HCT116 (cell line): ENCODE measurements at regions not wholly inside any gene's neighbourhood (a gene's known extent, or its start where the extent isn't known, plus 50 kb on each side); places are given as distances from the start of the nearest gene placed in this dataset.

Experiments used
- ATAC-seq: fragments of 200-7000 bp; cut with Tn5 transposase; 2 replicates; pipeline ENCODE4 v1.9.1; 2020; ENCODE audit warnings: mild to moderate bottlenecking, moderate library complexity
- BruUV-seq: library from RNA; stranded (reverse); fragments of 400-500 nt; replicated peaks from 2 replicates; lab custom pipeline; 2021; lab: Mats Ljungman, UMichigan
- CTCF ChIA-PET: fragments of 300-600 bp; sonication (Branson Sonifier 250); formaldehyde crosslinking; loops from one replicate; lab custom pipeline; 2021; ENCODE audit warnings: antibody characterized with exemption; lab: Charles Lee
- POLR2A ChIA-PET: fragments of 300-600, 350-600 bp; sonication (Branson Sonifier 250); formaldehyde crosslinking; loops from one replicate; lab custom pipeline; 2021; ENCODE audit warnings: antibody characterized with exemption; lab: Charles Lee
- RAD21 ChIA-PET, 2 experiments: fragments of 300-600 bp; sonication (Branson Sonifier 250); formaldehyde crosslinking; loops; one replicate each; lab custom pipeline; 2023; ENCODE audit warnings: low total read pairs in 2 of 2; ENCODE audit not compliant: uncharacterized antibody in 2 of 2, unreplicated experiment in 2 of 2, low non-redundant PET in 1 of 2; lab: Charles Lee
- DNase-seq: peaks from one replicate; pipeline ENCODE4 v3.0.0-alpha.2; 2010; ENCODE audit warnings: low read depth, low spot score
- H2AFZ ChIP-seq: fragments of 200-600 bp; shearing (Covaris generic), sonication (generic); 2 replicates; pipeline ENCODE4 v1.6.1; 2017; ENCODE audit warnings: low read depth, mixed run types, mixed read lengths, antibody characterized with exemption, low read length; ENCODE audit not compliant: poor library complexity, severe bottlenecking
- H3K27ac ChIP-seq: 2 replicates; pipeline ENCODE4 v1.5.1; 2012; ENCODE audit warnings: low read depth, low read length
- H3K27me3 ChIP-seq: fragments of 200-600 bp; sonication (generic); 2 replicates; pipeline ENCODE4 v1.6.1; 2016; ENCODE audit warnings: mixed run types, low read length, mixed read lengths; ENCODE audit not compliant: insufficient read depth
- H3K36me3 ChIP-seq, 2 experiments: fragments of 200-500 bp in 1 of 2; fragments of 200-600 bp in 1 of 2; sonication (Bioruptor generic) in 1 of 2; sonication (generic) in 1 of 2; 2 replicates each; pipeline versions ENCODE4 v1.5.1 to v1.6.1; 2014 to 2016; ENCODE audit warnings: low read length in 2 of 2, inconsistent platforms in 1 of 2, mixed read lengths in 1 of 2, mixed run types in 1 of 2; ENCODE audit not compliant: insufficient read depth in 2 of 2, control insufficient read depth in 1 of 2
- H3K4me1 ChIP-seq, 2 experiments: fragments of 200-600 bp in 1 of 2; sonication (generic) in 1 of 2; 2 replicates each; pipeline versions ENCODE4 v1.5.1 to v1.6.1; 2012 to 2017; ENCODE audit warnings: low read length in 2 of 2, inconsistent platforms in 1 of 2, mild to moderate bottlenecking in 1 of 2, mixed read lengths in 1 of 2, mixed run types in 1 of 2, moderate library complexity in 1 of 2; ENCODE audit not compliant: insufficient read depth in 2 of 2, control insufficient read depth in 1 of 2
- H3K4me2 ChIP-seq: fragments of 200-600 bp; sonication (generic); 2 replicates; pipeline ENCODE4 v1.6.1; 2017; ENCODE audit warnings: mixed run types, low read length, mixed read lengths
- H3K4me3 ChIP-seq, 2 experiments: fragments of 200-600 bp in 1 of 2; sonication (generic) in 1 of 2; replicated peaks in 1 of 2; 2 replicates each; pipeline ENCODE4 v1.5.1; 2011 to 2016; ENCODE audit warnings: low read length in 2 of 2, control low read depth in 1 of 2, low read depth in 1 of 2, mild to moderate bottlenecking in 1 of 2, mixed read lengths in 1 of 2, mixed run types in 1 of 2
- H3K79me2 ChIP-seq: fragments of 200-600 bp; sonication (generic); 2 replicates; pipeline ENCODE4 v1.6.1; 2017; ENCODE audit warnings: mild to moderate bottlenecking, mixed run types, low read length, moderate library complexity, mixed read lengths; ENCODE audit not compliant: insufficient read depth
- H3K9ac ChIP-seq: fragments of 200-600 bp; sonication (generic); 2 replicates; pipeline ENCODE4 v1.6.1; 2016; ENCODE audit warnings: low read length, mixed read lengths
- H3K9me2 ChIP-seq: fragments of 200-600 bp; sonication (generic), shearing (Covaris generic); 2 replicates; pipeline ENCODE4 v1.6.1; 2017; ENCODE audit warnings: mixed run types, mild to moderate bottlenecking, moderate library complexity; ENCODE audit not compliant: insufficient read depth
- H3K9me3 ChIP-seq, 2 experiments: fragments of 200-500 bp in 1 of 2; fragments of 200-600 bp in 1 of 2; sonication (Bioruptor generic) in 1 of 2; sonication (generic) in 1 of 2; 2 replicates each; pipeline ENCODE4 v1.6.1; 2014 to 2017; ENCODE audit warnings: low read length in 2 of 2, mixed read lengths in 2 of 2, inconsistent platforms in 1 of 2, low read depth in 1 of 2, mild to moderate bottlenecking in 1 of 2, mixed run types in 1 of 2, moderate library complexity in 1 of 2; ENCODE audit not compliant: control insufficient read depth in 1 of 2, insufficient read depth in 1 of 2
- H4K20me1 ChIP-seq: fragments of 200-600 bp; sonication (generic), shearing (Covaris generic); 2 replicates; pipeline ENCODE4 v1.6.1; 2017; ENCODE audit warnings: mixed run types, mild to moderate bottlenecking, moderate library complexity; ENCODE audit not compliant: insufficient read depth
- CBX3 ChIP-seq: IDR thresholded peaks from 2 replicates; pipeline ENCODE4 v1.6.1; 2012; ENCODE audit warnings: low read depth
- EGR1 ChIP-seq: IDR thresholded peaks from 2 replicates; pipeline ENCODE4 v1.6.1; 2012; ENCODE audit warnings: low read depth
- ELF1 ChIP-seq: IDR thresholded peaks from 2 replicates; pipeline ENCODE4 v1.6.1; 2012; ENCODE audit warnings: low read depth, borderline replicate concordance
- EZH2 ChIP-seq: fragments of 200-600 bp; sonication (generic); IDR thresholded peaks from 2 replicates; pipeline ENCODE4 v1.6.1; 2017; ENCODE audit warnings: antibody characterized with exemption, mixed run types
- EZH2phosphoT487 ChIP-seq: fragments of 200-600 bp; IDR thresholded peaks from 2 replicates; pipeline ENCODE4 v1.6.1; 2018; ENCODE audit warnings: antibody characterized with exemption, borderline replicate concordance
- FOSL1 ChIP-seq: IDR thresholded peaks from 2 replicates; pipeline ENCODE4 v1.6.1; 2012; ENCODE audit warnings: low read depth
- RAD21 ChIP-seq: IDR thresholded peaks from 2 replicates; pipeline ENCODE4 v1.6.1; 2012; ENCODE audit warnings: low read depth, mild to moderate bottlenecking
- SIN3A ChIP-seq: IDR thresholded peaks from 2 replicates; pipeline ENCODE4 v1.6.1; 2012; ENCODE audit warnings: low read depth
- SP1 ChIP-seq: IDR thresholded peaks from 2 replicates; pipeline ENCODE4 v1.6.1; 2012; ENCODE audit warnings: low read depth
- SRF ChIP-seq: IDR thresholded peaks from 2 replicates; pipeline ENCODE4 v1.6.1; 2012; ENCODE audit warnings: low read depth
- TCF7L2 ChIP-seq: IDR thresholded peaks from 2 replicates; pipeline ENCODE4 v1.7.0; 2011; ENCODE audit warnings: borderline replicate concordance, inconsistent platforms; ENCODE audit not compliant: insufficient read depth, insufficient read length; ENCODE audit errors: extremely low read depth
- YY1 ChIP-seq: IDR thresholded peaks from 2 replicates; pipeline ENCODE4 v1.6.1; 2011; ENCODE audit warnings: low read length, low read depth, moderate library complexity, mild to moderate bottlenecking; ENCODE audit not compliant: insufficient replicate concordance; ENCODE audit errors: extremely low read depth
- ZFX ChIP-seq: fragments of 450-650 bp; IDR thresholded peaks from 2 replicates; pipeline ENCODE4 v1.6.1; 2017
- intact Hi-C: fragments of 100-400 bp; cut with micrococcal nuclease; formaldehyde crosslinking; loops from 2 replicates; pipeline ENCODE4 v1.10.0; 2022
- TF ChIP-seq, protein P1 (sequence below), 3 experiments: fragments of 200-600 bp in 1 of 3; sonication (generic) in 1 of 3; IDR thresholded peaks in 2 of 3; conservative IDR thresholded peaks in 1 of 3; 2 replicates each; pipeline ENCODE4 v1.5.1; 2012 to 2017; ENCODE audit warnings: low read depth in 2 of 3, low read length in 2 of 3, antibody characterized with exemption in 1 of 3, borderline replicate concordance in 1 of 3, control low read depth in 1 of 3, mild to moderate bottlenecking in 1 of 3, mixed read lengths in 1 of 3, mixed run types in 1 of 3, moderate library complexity in 1 of 3; ENCODE audit not compliant: insufficient read depth in 1 of 3
- TF ChIP-seq, protein P2 (sequence below): IDR thresholded peaks from 2 replicates; pipeline ENCODE4 v1.6.1; 2011; ENCODE audit warnings: mild to moderate bottlenecking, low read length, moderate library complexity; ENCODE audit not compliant: insufficient replicate concordance; ENCODE audit errors: extremely low read depth
- TF ChIP-seq, protein P3 (sequence below): IDR thresholded peaks from 2 replicates; pipeline ENCODE4 v1.6.1; 2012
- TF ChIP-seq, protein P4 (sequence below): IDR thresholded peaks from 2 replicates; pipeline ENCODE4 v1.6.1; 2012
- TF ChIP-seq, protein P5 (sequence below): IDR thresholded peaks from 2 replicates; pipeline ENCODE4 v1.6.1; 2012; ENCODE audit warnings: low read depth

DNA sequence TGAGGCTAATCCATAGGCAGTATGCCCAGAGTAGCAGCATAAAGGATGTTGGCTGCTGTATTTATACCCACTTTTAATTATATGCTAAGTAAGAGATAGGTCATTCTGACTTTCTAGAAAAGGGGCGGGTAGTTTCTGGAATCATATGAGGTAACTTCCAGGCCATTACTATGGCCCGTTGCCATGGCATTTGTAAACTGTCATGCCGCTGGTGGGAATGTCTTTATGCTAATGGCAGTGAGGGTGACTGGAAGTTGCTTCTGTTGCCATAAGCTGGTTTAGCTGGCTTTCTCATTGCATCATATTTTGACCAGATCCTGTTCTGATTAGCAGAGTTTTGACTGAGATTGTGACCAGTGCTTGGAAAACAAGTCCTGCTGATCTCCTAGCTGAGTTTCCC is 929.6 kb upstream of the CDH8 start:
- no peak for ATAC-seq

More for the DNA sequence above, 929.6 kb upstream of the CDH8 start:
- H3K9me2 ChIP-seq = no peaks in the 10 kb centered on the region
- RAD21 ChIA-PET = no interaction called here
- CTCF ChIA-PET = no interaction called here
- H3K27ac ChIP-seq = no peak overlapping the region
- H4K20me1 ChIP-seq = no peaks in the 10 kb centered on the region
- intact Hi-C loops = no loop called here
- H3K36me3 ChIP-seq = no peaks in the 10 kb centered on the region
- TF ChIP-seq CBX3 (no peak), EGR1 (no peak), ELF1 (no peak), TCF7L2 (no peak), SRF (no peak), SP1 (no peak), FOSL1 (no peak), RAD21 (no peak), ZFX (no peak), EZH2 (no peak), EZH2phosphoT487 (no peak), YY1 (no peak), SIN3A (no peak)
- TF ChIP-seq, protein P1, sequence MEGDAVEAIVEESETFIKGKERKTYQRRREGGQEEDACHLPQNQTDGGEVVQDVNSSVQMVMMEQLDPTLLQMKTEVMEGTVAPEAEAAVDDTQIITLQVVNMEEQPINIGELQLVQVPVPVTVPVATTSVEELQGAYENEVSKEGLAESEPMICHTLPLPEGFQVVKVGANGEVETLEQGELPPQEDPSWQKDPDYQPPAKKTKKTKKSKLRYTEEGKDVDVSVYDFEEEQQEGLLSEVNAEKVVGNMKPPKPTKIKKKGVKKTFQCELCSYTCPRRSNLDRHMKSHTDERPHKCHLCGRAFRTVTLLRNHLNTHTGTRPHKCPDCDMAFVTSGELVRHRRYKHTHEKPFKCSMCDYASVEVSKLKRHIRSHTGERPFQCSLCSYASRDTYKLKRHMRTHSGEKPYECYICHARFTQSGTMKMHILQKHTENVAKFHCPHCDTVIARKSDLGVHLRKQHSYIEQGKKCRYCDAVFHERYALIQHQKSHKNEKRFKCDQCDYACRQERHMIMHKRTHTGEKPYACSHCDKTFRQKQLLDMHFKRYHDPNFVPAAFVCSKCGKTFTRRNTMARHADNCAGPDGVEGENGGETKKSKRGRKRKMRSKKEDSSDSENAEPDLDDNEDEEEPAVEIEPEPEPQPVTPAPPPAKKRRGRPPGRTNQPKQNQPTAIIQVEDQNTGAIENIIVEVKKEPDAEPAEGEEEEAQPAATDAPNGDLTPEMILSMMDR (IDR thresholded peaks at IDR 0.05 in 2 of 3, conservative IDR thresholded peaks at IDR 0.05 in 1 of 3; ENCODE audit: borderline replicate concordance in 1 of 3, insufficient read depth in 1 of 3, low read depth in 2 of 3, low read length in 2 of 3) = no peak
- TF ChIP-seq, protein P2, sequence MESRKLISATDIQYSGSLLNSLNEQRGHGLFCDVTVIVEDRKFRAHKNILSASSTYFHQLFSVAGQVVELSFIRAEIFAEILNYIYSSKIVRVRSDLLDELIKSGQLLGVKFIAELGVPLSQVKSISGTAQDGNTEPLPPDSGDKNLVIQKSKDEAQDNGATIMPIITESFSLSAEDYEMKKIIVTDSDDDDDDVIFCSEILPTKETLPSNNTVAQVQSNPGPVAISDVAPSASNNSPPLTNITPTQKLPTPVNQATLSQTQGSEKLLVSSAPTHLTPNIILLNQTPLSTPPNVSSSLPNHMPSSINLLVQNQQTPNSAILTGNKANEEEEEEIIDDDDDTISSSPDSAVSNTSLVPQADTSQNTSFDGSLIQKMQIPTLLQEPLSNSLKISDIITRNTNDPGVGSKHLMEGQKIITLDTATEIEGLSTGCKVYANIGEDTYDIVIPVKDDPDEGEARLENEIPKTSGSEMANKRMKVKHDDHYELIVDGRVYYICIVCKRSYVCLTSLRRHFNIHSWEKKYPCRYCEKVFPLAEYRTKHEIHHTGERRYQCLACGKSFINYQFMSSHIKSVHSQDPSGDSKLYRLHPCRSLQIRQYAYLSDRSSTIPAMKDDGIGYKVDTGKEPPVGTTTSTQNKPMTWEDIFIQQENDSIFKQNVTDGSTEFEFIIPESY = no peak
- TF ChIP-seq, protein P3, sequence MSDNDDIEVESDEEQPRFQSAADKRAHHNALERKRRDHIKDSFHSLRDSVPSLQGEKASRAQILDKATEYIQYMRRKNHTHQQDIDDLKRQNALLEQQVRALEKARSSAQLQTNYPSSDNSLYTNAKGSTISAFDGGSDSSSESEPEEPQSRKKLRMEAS = no peak
- TF ChIP-seq, protein P4, sequence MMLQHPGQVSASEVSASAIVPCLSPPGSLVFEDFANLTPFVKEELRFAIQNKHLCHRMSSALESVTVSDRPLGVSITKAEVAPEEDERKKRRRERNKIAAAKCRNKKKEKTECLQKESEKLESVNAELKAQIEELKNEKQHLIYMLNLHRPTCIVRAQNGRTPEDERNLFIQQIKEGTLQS = no peak
- TF ChIP-seq, protein P5, sequence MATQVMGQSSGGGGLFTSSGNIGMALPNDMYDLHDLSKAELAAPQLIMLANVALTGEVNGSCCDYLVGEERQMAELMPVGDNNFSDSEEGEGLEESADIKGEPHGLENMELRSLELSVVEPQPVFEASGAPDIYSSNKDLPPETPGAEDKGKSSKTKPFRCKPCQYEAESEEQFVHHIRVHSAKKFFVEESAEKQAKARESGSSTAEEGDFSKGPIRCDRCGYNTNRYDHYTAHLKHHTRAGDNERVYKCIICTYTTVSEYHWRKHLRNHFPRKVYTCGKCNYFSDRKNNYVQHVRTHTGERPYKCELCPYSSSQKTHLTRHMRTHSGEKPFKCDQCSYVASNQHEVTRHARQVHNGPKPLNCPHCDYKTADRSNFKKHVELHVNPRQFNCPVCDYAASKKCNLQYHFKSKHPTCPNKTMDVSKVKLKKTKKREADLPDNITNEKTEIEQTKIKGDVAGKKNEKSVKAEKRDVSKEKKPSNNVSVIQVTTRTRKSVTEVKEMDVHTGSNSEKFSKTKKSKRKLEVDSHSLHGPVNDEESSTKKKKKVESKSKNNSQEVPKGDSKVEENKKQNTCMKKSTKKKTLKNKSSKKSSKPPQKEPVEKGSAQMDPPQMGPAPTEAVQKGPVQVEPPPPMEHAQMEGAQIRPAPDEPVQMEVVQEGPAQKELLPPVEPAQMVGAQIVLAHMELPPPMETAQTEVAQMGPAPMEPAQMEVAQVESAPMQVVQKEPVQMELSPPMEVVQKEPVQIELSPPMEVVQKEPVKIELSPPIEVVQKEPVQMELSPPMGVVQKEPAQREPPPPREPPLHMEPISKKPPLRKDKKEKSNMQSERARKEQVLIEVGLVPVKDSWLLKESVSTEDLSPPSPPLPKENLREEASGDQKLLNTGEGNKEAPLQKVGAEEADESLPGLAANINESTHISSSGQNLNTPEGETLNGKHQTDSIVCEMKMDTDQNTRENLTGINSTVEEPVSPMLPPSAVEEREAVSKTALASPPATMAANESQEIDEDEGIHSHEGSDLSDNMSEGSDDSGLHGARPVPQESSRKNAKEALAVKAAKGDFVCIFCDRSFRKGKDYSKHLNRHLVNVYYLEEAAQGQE = no peak
- H3K4me2 ChIP-seq = no peak overlapping the region
- H3K79me2 ChIP-seq = no peaks in the 10 kb centered on the region
- no peak for DNase-seq
- H3K27me3 ChIP-seq = no peaks in the 10 kb centered on the region
- H2AFZ ChIP-seq = no peak overlapping the region
- peaks cover 6 to 11% of the 10 kb centered on the region in 2 experiments; a peak in 2 of 4 replicates for H3K9me3 ChIP-seq
- H3K9ac ChIP-seq = no peak overlapping the region
- no TSS peak for BruUV-seq
- POLR2A ChIA-PET = no interaction called here
- H3K4me3 ChIP-seq = no peak overlapping the region
- no peaks in the 10 kb centered on the region for H3K4me1 ChIP-seq
